CD4-positive, alpha-beta T cell (primary cell): ENCODE measurements at regions not wholly inside any gene's neighbourhood (a gene's known extent, or its start where the extent isn't known, plus 50 kb on each side); places are given as distances from the start of the nearest gene placed in this dataset.

Experiments used
- ATAC-seq: fragments of 200-7000 bp; cut with Tn5 transposase; one replicate; pipeline ENCODE4 v1.10.0; 2022; ENCODE audit warnings: mild to moderate bottlenecking; ENCODE audit not compliant: poor library complexity
- CTCF ChIA-PET: fragments of 350-600 bp; sonication (Branson Sonifier 250); formaldehyde crosslinking; loops from one replicate; lab custom pipeline; 2021; ENCODE audit warnings: antibody characterized with exemption, inconsistent platforms; lab: Charles Lee
- POLR2A ChIA-PET: fragments of 350-600 bp; sonication (Branson Sonifier 250); formaldehyde crosslinking; loops from one replicate; lab custom pipeline; 2021; ENCODE audit warnings: antibody characterized with exemption, inconsistent platforms; lab: Charles Lee
- DNase-seq, 14 experiments: peaks; one replicate each; pipeline ENCODE4 v3.0.0-alpha.2; 2013 to 2020; ENCODE audit warnings: mixed read lengths in 2 of 14
- H3K27ac ChIP-seq, 2 donors: one replicate each; pipeline versions ENCODE4 v1.5.1 to v1.7.0; 2013; ENCODE audit warnings: low read length in 2 of 2, low read depth in 1 of 2, mild to moderate bottlenecking in 1 of 2
- H3K27me3 ChIP-seq, 2 experiments: 1 replicate in 1 of 2; 2 replicates in 1 of 2; pipeline versions ENCODE4 v1.6.1 to v1.7.0; 2013; ENCODE audit warnings: low read length in 2 of 2, control low read depth in 1 of 2, mild to moderate bottlenecking in 1 of 2, moderate library complexity in 1 of 2; ENCODE audit not compliant: insufficient read depth in 2 of 2, control insufficient read depth in 1 of 2
- H3K36me3 ChIP-seq: one replicate; pipeline ENCODE4 v1.6.1; 2013; ENCODE audit warnings: low read length, control low read depth; ENCODE audit not compliant: insufficient read depth
- H3K4me1 ChIP-seq: one replicate; pipeline ENCODE4 v1.6.1; 2013; ENCODE audit warnings: low read length, control low read depth; ENCODE audit not compliant: insufficient read depth
- H3K4me3 ChIP-seq: one replicate; pipeline ENCODE4 v1.5.1; 2013; ENCODE audit warnings: mild to moderate bottlenecking, low read length, moderate library complexity
- H3K9me3 ChIP-seq, 2 experiments: 1 replicate in 1 of 2; 2 replicates in 1 of 2; pipeline versions ENCODE4 v1.6.1 to v1.7.0; 2013; ENCODE audit warnings: low read length in 2 of 2, mild to moderate bottlenecking in 2 of 2, control low read depth in 1 of 2, moderate library complexity in 1 of 2; ENCODE audit not compliant: control insufficient read depth in 1 of 2, insufficient read depth in 1 of 2
- H3K27ac Mint-ChIP-seq: one replicate; pipeline ENCODE4 v1.8.0; 2020; ENCODE audit warnings: mixed read lengths
- H3K27me3 Mint-ChIP-seq: one replicate; pipeline ENCODE4 v1.8.0; 2021; ENCODE audit warnings: mixed read lengths
- H3K36me3 Mint-ChIP-seq: one replicate; pipeline ENCODE4 v1.8.0; 2021; ENCODE audit warnings: low read depth, mixed read lengths
- H3K4me1 Mint-ChIP-seq: one replicate; pipeline ENCODE4 v1.8.0; 2021; ENCODE audit warnings: low read depth, mixed read lengths
- H3K4me3 Mint-ChIP-seq: one replicate; pipeline ENCODE4 v1.8.0; 2020; ENCODE audit warnings: mild to moderate bottlenecking, mixed read lengths
- H3K9me3 Mint-ChIP-seq: one replicate; pipeline ENCODE4 v1.8.0; 2020; ENCODE audit warnings: mixed read lengths
- intact Hi-C, 2 experiments: fragments of 100-400 bp; cut with DNase I in 1 of 2; cut with micrococcal nuclease in 1 of 2; formaldehyde crosslinking; loops; one replicate each; pipeline versions ENCODE4 v1.15.1 to v1.9.0; 2023 to 2025; cut with DNase I, micrococcal nuclease
- TF ChIP-seq, protein P1 (sequence below): fragments of 200-600 bp; IDR thresholded peaks from one replicate; pipeline ENCODE4 v1.8.0; 2022; ENCODE audit warnings: antibody characterized with exemption, mild to moderate bottlenecking

GRCh38 chr15:35229085-35229484, 144.0 kb upstream of the NANOGP8 start:
- no peaks in the 10 kb centered on the region for H3K27me3 Mint-ChIP-seq
- H3K27me3 ChIP-seq: no peaks in the 10 kb centered on the region
- DNase-seq (no peak), ATAC-seq (no peak)
- TF ChIP-seq, protein P1, sequence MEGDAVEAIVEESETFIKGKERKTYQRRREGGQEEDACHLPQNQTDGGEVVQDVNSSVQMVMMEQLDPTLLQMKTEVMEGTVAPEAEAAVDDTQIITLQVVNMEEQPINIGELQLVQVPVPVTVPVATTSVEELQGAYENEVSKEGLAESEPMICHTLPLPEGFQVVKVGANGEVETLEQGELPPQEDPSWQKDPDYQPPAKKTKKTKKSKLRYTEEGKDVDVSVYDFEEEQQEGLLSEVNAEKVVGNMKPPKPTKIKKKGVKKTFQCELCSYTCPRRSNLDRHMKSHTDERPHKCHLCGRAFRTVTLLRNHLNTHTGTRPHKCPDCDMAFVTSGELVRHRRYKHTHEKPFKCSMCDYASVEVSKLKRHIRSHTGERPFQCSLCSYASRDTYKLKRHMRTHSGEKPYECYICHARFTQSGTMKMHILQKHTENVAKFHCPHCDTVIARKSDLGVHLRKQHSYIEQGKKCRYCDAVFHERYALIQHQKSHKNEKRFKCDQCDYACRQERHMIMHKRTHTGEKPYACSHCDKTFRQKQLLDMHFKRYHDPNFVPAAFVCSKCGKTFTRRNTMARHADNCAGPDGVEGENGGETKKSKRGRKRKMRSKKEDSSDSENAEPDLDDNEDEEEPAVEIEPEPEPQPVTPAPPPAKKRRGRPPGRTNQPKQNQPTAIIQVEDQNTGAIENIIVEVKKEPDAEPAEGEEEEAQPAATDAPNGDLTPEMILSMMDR: no peak
- intact Hi-C loops: loop anchor here in 1 of 2 experiments (5.0 kb wide), 1 partner anchor 378 kb away; no protein-coding TSS in a partner anchor
- H3K27ac ChIP-seq: no peak overlapping the region
- no peaks in the 10 kb centered on the region for H3K4me1 Mint-ChIP-seq
- H3K27ac Mint-ChIP-seq: no peak overlapping the region
- H3K4me3 ChIP-seq: no peak overlapping the region
- peaks cover 5 to 14% of the 10 kb centered on the region in 2 experiments for H3K9me3 ChIP-seq
- H3K4me3 Mint-ChIP-seq: no peak overlapping the region
- peaks cover 7% of the 10 kb centered on the region for H3K36me3 Mint-ChIP-seq
- no peaks in the 10 kb centered on the region for H3K4me1 ChIP-seq
- CTCF ChIA-PET: no interaction called here
- H3K36me3 ChIP-seq: no peaks in the 10 kb centered on the region
- POLR2A ChIA-PET: no interaction called here
- peaks cover 13% of the 10 kb centered on the region for H3K9me3 Mint-ChIP-seq

GRCh38 chr15:35218215-35218614, 133.1 kb upstream of the NANOGP8 start:
- intact Hi-C loops: no loop called here
- H3K36me3 Mint-ChIP-seq: no peaks in the 10 kb centered on the region
- H3K4me1 Mint-ChIP-seq: no peaks in the 10 kb centered on the region
- no peak for DNase-seq
- no peak overlapping the region for H3K4me3 ChIP-seq
- no peaks in the 10 kb centered on the region for H3K4me1 ChIP-seq
- H3K27me3 ChIP-seq: no peaks in the 10 kb centered on the region
- no peak overlapping the region for H3K27ac ChIP-seq
- peaks cover 0 to 5% of the 10 kb centered on the region in 2 experiments for H3K9me3 ChIP-seq
- H3K4me3 Mint-ChIP-seq: no peak overlapping the region
- no peaks in the 10 kb centered on the region for H3K36me3 ChIP-seq
- TF ChIP-seq, protein P1: no peak
- no peak for ATAC-seq
- no peaks in the 10 kb centered on the region for H3K27me3 Mint-ChIP-seq
- H3K9me3 Mint-ChIP-seq: no peaks in the 10 kb centered on the region
- no peak overlapping the region for H3K27ac Mint-ChIP-seq
- ChIA-PET CTCF (no interaction called here), POLR2A (no interaction called here)

GRCh38 chr15:35215093-35215492, 130.0 kb upstream of the NANOGP8 start:
- DNase-seq (no peak), ATAC-seq (no peak)
- TF ChIP-seq, protein P1: no peak

More at GRCh38 chr15:35215093-35215492, 130.0 kb upstream of the NANOGP8 start:
- Histone ChIP-seq H3K9me3 (peaks cover 0 to 5% of the 10 kb centered on the region in 2 experiments), H3K36me3 (no peaks in the 10 kb centered on the region), H3K27me3 (no peaks in the 10 kb centered on the region), H3K27ac (no peak overlapping the region), H3K4me3 (no peak overlapping the region), H3K4me1 (no peaks in the 10 kb centered on the region)
- no peak overlapping the region for H3K27ac Mint-ChIP-seq
- ChIA-PET CTCF (interaction anchor here (1.0 kb wide), 1 partner anchor 21 kb away, joined by 3 read pairs; no protein-coding TSS in a partner anchor), POLR2A (no interaction called here)
- intact Hi-C loops: no loop called here
- no peak overlapping the region for H3K4me3 Mint-ChIP-seq
- H3K27me3 Mint-ChIP-seq: no peaks in the 10 kb centered on the region
- no peaks in the 10 kb centered on the region for H3K9me3 Mint-ChIP-seq
- no peaks in the 10 kb centered on the region for H3K4me1 Mint-ChIP-seq
- H3K36me3 Mint-ChIP-seq: no peaks in the 10 kb centered on the region
